Transverse colon (tissue), 3 donors: ENCODE measurements at regions not wholly inside any gene's neighbourhood (a gene's known extent, or its start where the extent isn't known, plus 50 kb on each side); places are given as distances from the start of the nearest gene placed in this dataset.

Experiments used
- CTCF ChIP-seq, 5 experiments: fragments of 200-600 bp in 3 of 5; fragments of 450-650 bp in 2 of 5; sonication (generic) in 3 of 5; IDR thresholded peaks; 1 replicate in 2 of 5; 2 replicates in 3 of 5; pipeline ENCODE4 v1.5.1; 2016 to 2017; ENCODE audit warnings: antibody characterized with exemption in 5 of 5, inconsistent platforms in 3 of 5, mild to moderate bottlenecking in 2 of 5, moderate library complexity in 1 of 5
- POLR2A ChIP-seq: fragments of 450-650 bp; IDR thresholded peaks from one replicate; pipeline ENCODE4 v1.6.1; 2016; ENCODE audit warnings: antibody characterized with exemption, mild to moderate bottlenecking, moderate library complexity

GRCh38 chr1:219404629-219405028 is 208.3 kb downstream of the ZC3H11B start:
- no peak for TF ChIP-seq CTCF (IDR thresholded peaks at IDR 0.05)
- TF ChIP-seq POLR2A, result no peak
